ENCODE measurements at regions not wholly inside any gene's neighbourhood (a gene's known extent, or its start where the extent isn't known, plus 50 kb on each side); places are given as distances from the start of the nearest gene placed in this dataset.
"Not testable (repeated sequence)": the region's sequence is repeated elsewhere in the genome, so short reads cannot be mapped to it uniquely, and the experiment has no call there.

GRCh38 chr12:38508246-38508645, 191.7 kb downstream of the ALG10B start:
- Histone ChIP-seq H3K4me3 (ENCODE audit: low read depth in 1 of 5, low read length in 5 of 5) (no peak overlapping the region), H3K9me3 (ENCODE audit: control insufficient read depth in 5 of 5, low read length in 5 of 5) (peaks cover 0 to 6% (median 0%) of the 10 kb centered on the region in 5 donors), H3K27ac (ENCODE audit: low read depth, low read length) (no peak overlapping the region), H3K4me1 (ENCODE audit: control insufficient read depth in 5 of 5, insufficient read depth in 5 of 5, low read length in 5 of 5) (no peaks in the 10 kb centered on the region), H3K27me3 (ENCODE audit: control insufficient read depth in 5 of 5, insufficient read depth in 4 of 5, low read length in 5 of 5) (no peaks in the 10 kb centered on the region), H3K36me3 (ENCODE audit: control insufficient read depth in 5 of 5, insufficient read depth in 5 of 5, low read length in 5 of 5) (no peaks in the 10 kb centered on the region), H3K9ac (ENCODE audit: low read length in 5 of 5) (no peak overlapping the region)

GRCh38 chr12:38515912-38516311, 199.3 kb downstream of the ALG10B start:
- Histone ChIP-seq H3K4me3 (ENCODE audit: low read depth in 1 of 5, low read length in 5 of 5) (no peak overlapping the region), H3K9me3 (ENCODE audit: control insufficient read depth in 5 of 5, low read length in 5 of 5) (no peaks in the 10 kb centered on the region), H3K4me1 (ENCODE audit: control insufficient read depth in 5 of 5, insufficient read depth in 5 of 5, low read length in 5 of 5) (peaks cover 0 to 3% (median 0%) of the 10 kb centered on the region in 5 donors), H3K9ac (ENCODE audit: low read length in 5 of 5) (no peak overlapping the region), H3K27me3 (ENCODE audit: control insufficient read depth in 5 of 5, insufficient read depth in 4 of 5, low read length in 5 of 5) (no peaks in the 10 kb centered on the region), H3K36me3 (ENCODE audit: control insufficient read depth in 5 of 5, insufficient read depth in 5 of 5, low read length in 5 of 5) (no peaks in the 10 kb centered on the region), H3K27ac (ENCODE audit: low read depth, low read length) (no peak overlapping the region)

GRCh38 chr12:38516418-38516817, 199.8 kb downstream of the ALG10B start:
- no peak overlapping the region for H3K4me3 ChIP-seq (ENCODE audit: low read depth in 1 of 5, low read length in 5 of 5)
- no peak overlapping the region for H3K27ac ChIP-seq (ENCODE audit: low read depth, low read length)
- H3K27me3 ChIP-seq (ENCODE audit: control insufficient read depth in 5 of 5, insufficient read depth in 4 of 5, low read length in 5 of 5): no peaks in the 10 kb centered on the region
- H3K9ac ChIP-seq (ENCODE audit: low read length in 5 of 5): no peak overlapping the region
- H3K4me1 ChIP-seq (ENCODE audit: control insufficient read depth in 5 of 5, insufficient read depth in 5 of 5, low read length in 5 of 5): peaks cover 0 to 3% (median 0%) of the 10 kb centered on the region in 5 donors
- no peaks in the 10 kb centered on the region for H3K36me3 ChIP-seq (ENCODE audit: control insufficient read depth in 5 of 5, insufficient read depth in 5 of 5, low read length in 5 of 5)
- H3K9me3 ChIP-seq (ENCODE audit: control insufficient read depth in 5 of 5, low read length in 5 of 5): no peaks in the 10 kb centered on the region

GRCh38 chr12:38523920-38524319, 207.3 kb downstream of the ALG10B start:
- Histone ChIP-seq H3K9me3 (ENCODE audit: control insufficient read depth in 5 of 5, low read length in 5 of 5) (no peaks in the 10 kb centered on the region), H3K36me3 (ENCODE audit: control insufficient read depth in 5 of 5, insufficient read depth in 5 of 5, low read length in 5 of 5) (no peaks in the 10 kb centered on the region), H3K4me1 (ENCODE audit: control insufficient read depth in 5 of 5, insufficient read depth in 5 of 5, low read length in 5 of 5) (no peaks in the 10 kb centered on the region), H3K9ac (ENCODE audit: low read length in 5 of 5) (no peak overlapping the region), H3K4me3 (ENCODE audit: low read depth in 1 of 5, low read length in 5 of 5) (no peak overlapping the region), H3K27me3 (ENCODE audit: control insufficient read depth in 5 of 5, insufficient read depth in 4 of 5, low read length in 5 of 5) (no peaks in the 10 kb centered on the region), H3K27ac (ENCODE audit: low read depth, low read length) (no peak overlapping the region)

GRCh38 chr12:38527631-38528030, 211.1 kb downstream of the ALG10B start:
- Histone ChIP-seq H3K36me3 (ENCODE audit: control insufficient read depth in 5 of 5, insufficient read depth in 5 of 5, low read length in 5 of 5) (no peaks in the 10 kb centered on the region), H3K9ac (ENCODE audit: low read length in 5 of 5) (no peak overlapping the region), H3K4me1 (ENCODE audit: control insufficient read depth in 5 of 5, insufficient read depth in 5 of 5, low read length in 5 of 5) (no peaks in the 10 kb centered on the region), H3K27ac (ENCODE audit: low read depth, low read length) (no peak overlapping the region), H3K9me3 (ENCODE audit: control insufficient read depth in 5 of 5, low read length in 5 of 5) (peaks cover 0 to 4% (median 0%) of the 10 kb centered on the region in 5 donors), H3K4me3 (ENCODE audit: low read depth in 1 of 5, low read length in 5 of 5) (no peak overlapping the region), H3K27me3 (ENCODE audit: control insufficient read depth in 5 of 5, insufficient read depth in 4 of 5, low read length in 5 of 5) (no peaks in the 10 kb centered on the region)

- Histone ChIP-seq H3K4me3 (ENCODE audit: low read depth in 1 of 5, low read length in 5 of 5) (no peak overlapping the region), H3K4me1 (ENCODE audit: control insufficient read depth in 5 of 5, insufficient read depth in 5 of 5, low read length in 5 of 5) (no peaks in the 10 kb centered on the region), H3K36me3 (ENCODE audit: control insufficient read depth in 5 of 5, insufficient read depth in 5 of 5, low read length in 5 of 5) (no peaks in the 10 kb centered on the region), H3K27me3 (ENCODE audit: control insufficient read depth in 5 of 5, insufficient read depth in 4 of 5, low read length in 5 of 5) (no peaks in the 10 kb centered on the region), H3K9me3 (ENCODE audit: control insufficient read depth in 5 of 5, low read length in 5 of 5) (peaks cover 0 to 4% (median 0%) of the 10 kb centered on the region in 5 donors), H3K9ac (ENCODE audit: low read length in 5 of 5) (no peak overlapping the region), H3K27ac (ENCODE audit: low read depth, low read length) (no peak overlapping the region)
Observed at GRCh38 chr12:38528527-38528926, 212.0 kb downstream of the ALG10B start.

- H3K36me3 ChIP-seq (ENCODE audit: control insufficient read depth in 5 of 5, insufficient read depth in 5 of 5, low read length in 5 of 5); H3K27me3 ChIP-seq (ENCODE audit: control insufficient read depth in 5 of 5, insufficient read depth in 4 of 5, low read length in 5 of 5); H3K9me3 ChIP-seq (ENCODE audit: control insufficient read depth in 5 of 5, low read length in 5 of 5); H3K9ac ChIP-seq (ENCODE audit: low read length in 5 of 5); H3K4me1 ChIP-seq (ENCODE audit: control insufficient read depth in 5 of 5, insufficient read depth in 5 of 5, low read length in 5 of 5); H3K27ac ChIP-seq (ENCODE audit: low read depth, low read length); H3K4me3 ChIP-seq (ENCODE audit: low read depth in 1 of 5, low read length in 5 of 5): not testable (repeated sequence)
Observed at GRCh38 chr12:38529281-38529680, 212.7 kb downstream of the ALG10B start.

- no peak overlapping the region for H3K9ac ChIP-seq (ENCODE audit: low read length in 5 of 5)
- H3K36me3 ChIP-seq (ENCODE audit: control insufficient read depth in 5 of 5, insufficient read depth in 5 of 5, low read length in 5 of 5): no peaks in the 10 kb centered on the region
- no peaks in the 10 kb centered on the region for H3K27me3 ChIP-seq (ENCODE audit: control insufficient read depth in 5 of 5, insufficient read depth in 4 of 5, low read length in 5 of 5)
- no peak overlapping the region for H3K4me3 ChIP-seq (ENCODE audit: low read depth in 1 of 5, low read length in 5 of 5)
- no peaks in the 10 kb centered on the region for H3K9me3 ChIP-seq (ENCODE audit: control insufficient read depth in 5 of 5, low read length in 5 of 5)
- H3K4me1 ChIP-seq (ENCODE audit: control insufficient read depth in 5 of 5, insufficient read depth in 5 of 5, low read length in 5 of 5): no peaks in the 10 kb centered on the region
- no peak overlapping the region for H3K27ac ChIP-seq (ENCODE audit: low read depth, low read length)
Observed at GRCh38 chr12:38538319-38538718, 221.7 kb downstream of the ALG10B start.

- no peaks in the 10 kb centered on the region for H3K4me1 ChIP-seq (ENCODE audit: control insufficient read depth in 5 of 5, insufficient read depth in 5 of 5, low read length in 5 of 5)
Observed at GRCh38 chr12:38540156-38540555, 223.6 kb downstream of the ALG10B start.

GRCh38 chr12:38541849-38542248, 225.3 kb downstream of the ALG10B start:
- H3K9ac ChIP-seq (ENCODE audit: low read length in 5 of 5): no peak overlapping the region
- H3K36me3 ChIP-seq (ENCODE audit: control insufficient read depth in 5 of 5, insufficient read depth in 5 of 5, low read length in 5 of 5): no peaks in the 10 kb centered on the region
- H3K4me1 ChIP-seq (ENCODE audit: control insufficient read depth in 5 of 5, insufficient read depth in 5 of 5, low read length in 5 of 5): no peaks in the 10 kb centered on the region
- no peak overlapping the region for H3K27ac ChIP-seq (ENCODE audit: low read depth, low read length)
- no peaks in the 10 kb centered on the region for H3K9me3 ChIP-seq (ENCODE audit: control insufficient read depth in 5 of 5, low read length in 5 of 5)
- H3K27me3 ChIP-seq (ENCODE audit: control insufficient read depth in 5 of 5, insufficient read depth in 4 of 5, low read length in 5 of 5): no peaks in the 10 kb centered on the region
- H3K4me3 ChIP-seq (ENCODE audit: low read depth in 1 of 5, low read length in 5 of 5): no peak overlapping the region

More at GRCh38 chr12:38540156-38540555, 223.6 kb downstream of the ALG10B start:
- no peaks in the 10 kb centered on the region for H3K36me3 ChIP-seq (ENCODE audit: control insufficient read depth in 5 of 5, insufficient read depth in 5 of 5, low read length in 5 of 5)
- no peaks in the 10 kb centered on the region for H3K9me3 ChIP-seq (ENCODE audit: control insufficient read depth in 5 of 5, low read length in 5 of 5)
- no peak overlapping the region for H3K9ac ChIP-seq (ENCODE audit: low read length in 5 of 5)
- H3K4me3 ChIP-seq (ENCODE audit: low read depth in 1 of 5, low read length in 5 of 5): no peak overlapping the region
- no peaks in the 10 kb centered on the region for H3K27me3 ChIP-seq (ENCODE audit: control insufficient read depth in 5 of 5, insufficient read depth in 4 of 5, low read length in 5 of 5)
- H3K27ac ChIP-seq (ENCODE audit: low read depth, low read length): no peak overlapping the region

- H3K4me1 ChIP-seq (ENCODE audit: control insufficient read depth in 5 of 5, insufficient read depth in 5 of 5, low read length in 5 of 5): no peaks in the 10 kb centered on the region
- H3K9me3 ChIP-seq (ENCODE audit: control insufficient read depth in 5 of 5, low read length in 5 of 5): no peaks in the 10 kb centered on the region
- H3K4me3 ChIP-seq (ENCODE audit: low read depth in 1 of 5, low read length in 5 of 5): no peak overlapping the region
- no peak overlapping the region for H3K27ac ChIP-seq (ENCODE audit: low read depth, low read length)
- no peaks in the 10 kb centered on the region for H3K36me3 ChIP-seq (ENCODE audit: control insufficient read depth in 5 of 5, insufficient read depth in 5 of 5, low read length in 5 of 5)
- no peaks in the 10 kb centered on the region for H3K27me3 ChIP-seq (ENCODE audit: control insufficient read depth in 5 of 5, insufficient read depth in 4 of 5, low read length in 5 of 5)
- H3K9ac ChIP-seq (ENCODE audit: low read length in 5 of 5): no peak overlapping the region
Observed at GRCh38 chr12:38543151-38543550, 226.6 kb downstream of the ALG10B start.
